Activated CD4-positive, alpha-beta T cell treated with anti-CD3 and anti-CD28 coated beads, Interleukin-2, amount 10 ng/mL, durations not matched to agents 24 days and 14 days (primary cell): ENCODE measurements at regions not wholly inside any gene's neighbourhood (a gene's known extent, or its start where the extent isn't known, plus 50 kb on each side); places are given as distances from the start of the nearest gene placed in this dataset.

Experiments used
- DNase-seq: peaks from one replicate; pipeline ENCODE4 v3.0.0; 2022
- H3K27ac Mint-ChIP-seq: one replicate; pipeline ENCODE4 v1.8.0; 2022; ENCODE audit warnings: mild to moderate bottlenecking, mixed read lengths
- H3K27me3 Mint-ChIP-seq: one replicate; pipeline ENCODE4 v1.8.0; 2022; ENCODE audit warnings: mixed read lengths
- H3K36me3 Mint-ChIP-seq: one replicate; pipeline ENCODE4 v1.8.0; 2022; ENCODE audit warnings: low read depth, mild to moderate bottlenecking, mixed read lengths
- H3K4me1 Mint-ChIP-seq: one replicate; pipeline ENCODE4 v1.8.0; 2021; ENCODE audit warnings: mixed read lengths
- H3K4me3 Mint-ChIP-seq: one replicate; pipeline ENCODE4 v1.8.0; 2022; ENCODE audit warnings: mild to moderate bottlenecking, moderate library complexity, mixed read lengths
- H3K9me3 Mint-ChIP-seq: one replicate; pipeline ENCODE4 v1.8.0; 2021; ENCODE audit warnings: mixed read lengths
- intact Hi-C: fragments of 100-400 bp; cut with micrococcal nuclease; formaldehyde crosslinking; loops from one replicate; pipeline ENCODE4 v1.15.1; 2023

GRCh38 chrX:121102101-121102500 is 54.7 kb downstream of the GLUD2 start:
- Mint-ChIP-seq H3K4me3 (no peak overlapping the region), H3K27ac (no peak overlapping the region), H3K4me1 (no peaks in the 10 kb centered on the region), H3K36me3 (no peaks in the 10 kb centered on the region), H3K27me3 (no peaks in the 10 kb centered on the region), H3K9me3 (peaks cover 4% of the 10 kb centered on the region)
- DNase-seq: no peak
- intact Hi-C loops: no loop called here

GRCh38 chrX:121103381-121103780 is 56.0 kb downstream of the GLUD2 start:
- Mint-ChIP-seq H3K27me3 (no peaks in the 10 kb centered on the region), H3K9me3 (peaks cover 7% of the 10 kb centered on the region), H3K4me3 (no peak overlapping the region), H3K4me1 (no peaks in the 10 kb centered on the region), H3K36me3 (no peaks in the 10 kb centered on the region), H3K27ac (no peak overlapping the region)
- DNase-seq: no peak
- intact Hi-C loops: no loop called here

- no peaks in the 10 kb centered on the region for H3K27me3 Mint-ChIP-seq
- intact Hi-C loops: no loop called here
- DNase-seq: no peak
- H3K36me3 Mint-ChIP-seq: no peaks in the 10 kb centered on the region
- peaks cover 3% of the 10 kb centered on the region for H3K9me3 Mint-ChIP-seq
- no peak overlapping the region for H3K27ac Mint-ChIP-seq
- no peaks in the 10 kb centered on the region for H3K4me1 Mint-ChIP-seq
- no peak overlapping the region for H3K4me3 Mint-ChIP-seq
Observed at GRCh38 chrX:121106484-121107235, 59.2 kb downstream of the GLUD2 start.

- Mint-ChIP-seq H3K27ac (no peak overlapping the region), H3K4me3 (no peak overlapping the region), H3K27me3 (no peaks in the 10 kb centered on the region), H3K4me1 (no peaks in the 10 kb centered on the region), H3K36me3 (no peaks in the 10 kb centered on the region), H3K9me3 (peaks cover 3% of the 10 kb centered on the region)
- no peak for DNase-seq
- intact Hi-C loops: no loop called here
Observed at GRCh38 chrX:121109986-121110385, 62.6 kb downstream of the GLUD2 start.

- H3K36me3 Mint-ChIP-seq: no peaks in the 10 kb centered on the region
- no peak for DNase-seq
- no peaks in the 10 kb centered on the region for H3K27me3 Mint-ChIP-seq
- no peak overlapping the region for H3K4me3 Mint-ChIP-seq
- H3K9me3 Mint-ChIP-seq: peaks cover 3% of the 10 kb centered on the region
- intact Hi-C loops: no loop called here
- H3K27ac Mint-ChIP-seq: no peak overlapping the region
- H3K4me1 Mint-ChIP-seq: no peaks in the 10 kb centered on the region
Observed at GRCh38 chrX:121110536-121110935, 63.1 kb downstream of the GLUD2 start.

- Mint-ChIP-seq H3K27me3 (no peaks in the 10 kb centered on the region), H3K9me3 (no peaks in the 10 kb centered on the region)
- intact Hi-C loops: no loop called here
Observed at GRCh38 chrX:121114691-121115090, 67.3 kb downstream of the GLUD2 start.

GRCh38 chrX:121120690-121121605 is 73.5 kb downstream of the GLUD2 start:
- H3K4me1 Mint-ChIP-seq: no peaks in the 10 kb centered on the region
- H3K9me3 Mint-ChIP-seq: peaks cover 3% of the 10 kb centered on the region
- no peak for DNase-seq

More at GRCh38 chrX:121114691-121115090, 67.3 kb downstream of the GLUD2 start:
- H3K4me1 Mint-ChIP-seq: no peaks in the 10 kb centered on the region
- H3K4me3 Mint-ChIP-seq: no peak overlapping the region
- H3K27ac Mint-ChIP-seq: no peak overlapping the region
- no peak for DNase-seq
- no peaks in the 10 kb centered on the region for H3K36me3 Mint-ChIP-seq

GRCh38 chrX:121122332-121122731 is 74.9 kb downstream of the GLUD2 start:
- H3K4me1 Mint-ChIP-seq: no peaks in the 10 kb centered on the region
- no peaks in the 10 kb centered on the region for H3K36me3 Mint-ChIP-seq
- peaks cover 3% of the 10 kb centered on the region for H3K9me3 Mint-ChIP-seq
- intact Hi-C loops: no loop called here
- no peak overlapping the region for H3K4me3 Mint-ChIP-seq
- DNase-seq: no peak
- H3K27me3 Mint-ChIP-seq: no peaks in the 10 kb centered on the region
- H3K27ac Mint-ChIP-seq: no peak overlapping the region

More at GRCh38 chrX:121120690-121121605, 73.5 kb downstream of the GLUD2 start:
- H3K4me3 Mint-ChIP-seq: no peak overlapping the region
- intact Hi-C loops: no loop called here
- no peaks in the 10 kb centered on the region for H3K36me3 Mint-ChIP-seq
- no peak overlapping the region for H3K27ac Mint-ChIP-seq
- no peaks in the 10 kb centered on the region for H3K27me3 Mint-ChIP-seq

- Mint-ChIP-seq H3K27me3 (no peaks in the 10 kb centered on the region), H3K36me3 (no peaks in the 10 kb centered on the region), H3K9me3 (no peaks in the 10 kb centered on the region), H3K4me3 (no peak overlapping the region), H3K27ac (no peak overlapping the region), H3K4me1 (no peaks in the 10 kb centered on the region)
- no peak for DNase-seq
- intact Hi-C loops: no loop called here
Observed at GRCh38 chrX:121128925-121129877, 81.8 kb downstream of the GLUD2 start.

GRCh38 chrX:121132675-121133074 is 85.3 kb downstream of the GLUD2 start:
- Mint-ChIP-seq H3K9me3 (no peaks in the 10 kb centered on the region), H3K27ac (no peak overlapping the region), H3K4me1 (no peaks in the 10 kb centered on the region), H3K4me3 (no peak overlapping the region), H3K36me3 (no peaks in the 10 kb centered on the region), H3K27me3 (no peaks in the 10 kb centered on the region)
- no peak for DNase-seq
- intact Hi-C loops: no loop called here

- H3K9me3 Mint-ChIP-seq: no peaks in the 10 kb centered on the region
- H3K4me3 Mint-ChIP-seq: no peak overlapping the region
- H3K27me3 Mint-ChIP-seq: no peaks in the 10 kb centered on the region
- H3K36me3 Mint-ChIP-seq: no peaks in the 10 kb centered on the region
- DNase-seq: no peak
- intact Hi-C loops: no loop called here
- H3K27ac Mint-ChIP-seq: no peak overlapping the region
- no peaks in the 10 kb centered on the region for H3K4me1 Mint-ChIP-seq
Observed at GRCh38 chrX:121135488-121136207, 88.2 kb downstream of the GLUD2 start.

- peaks cover 2% of the 10 kb centered on the region for H3K27me3 Mint-ChIP-seq
- H3K9me3 Mint-ChIP-seq: no peaks in the 10 kb centered on the region
- H3K27ac Mint-ChIP-seq: no peak overlapping the region
- peaks cover 2% of the 10 kb centered on the region for H3K4me1 Mint-ChIP-seq
- DNase-seq: no peak
- H3K4me3 Mint-ChIP-seq: no peak overlapping the region
- intact Hi-C loops: no loop called here
- no peaks in the 10 kb centered on the region for H3K36me3 Mint-ChIP-seq
Observed at GRCh38 chrX:121146059-121146628, 98.7 kb downstream of the GLUD2 start.

GRCh38 chrX:121150217-121150616 is 102.8 kb downstream of the GLUD2 start:
- Mint-ChIP-seq H3K9me3 (no peaks in the 10 kb centered on the region), H3K4me1 (peaks cover 2% of the 10 kb centered on the region), H3K4me3 (no peak overlapping the region), H3K27me3 (no peaks in the 10 kb centered on the region), H3K36me3 (no peaks in the 10 kb centered on the region), H3K27ac (no peak overlapping the region)
- DNase-seq: no peak
- intact Hi-C loops: no loop called here
